K562 (cell line): ENCODE measurements at regions not wholly inside any gene's neighbourhood (a gene's known extent, or its start where the extent isn't known, plus 50 kb on each side); places are given as distances from the start of the nearest gene placed in this dataset.
A peak's percentile ranks its signal among the peaks of the same experiment; 100 is the strongest.

Experiments
- ATAC-seq: fragments of 200-7000 bp; cut with Tn5 transposase; 3 replicates; pipeline ENCODE4 v1.9.1; 2020; ENCODE audit warnings: moderate library complexity
- BruUV-seq: library from RNA; stranded (reverse); fragments of 400-500 nt; replicated peaks from 2 replicates; lab custom pipeline; 2021; lab: Mats Ljungman, UMichigan
- CTCF ChIA-PET: fragments of 300-600 bp; formaldehyde crosslinking; extraction: SDS; loops from one replicate; lab custom pipeline; 2021; ENCODE audit warnings: low intra/inter-chr PET ratio; lab: Yijun Ruan, JAX
- POLR2A ChIA-PET: fragments of 300-600, 350-650 bp; sonication (Branson Sonifier 250); formaldehyde crosslinking; extraction: SDS; loops from one replicate; lab custom pipeline; 2021; ENCODE audit warnings: antibody characterized with exemption, inconsistent platforms; lab: Yijun Ruan, JAX
- DNase-seq, 4 experiments: peaks; one replicate each; pipeline versions ENCODE4 v3.0.0 to v3.0.0-alpha.2; 2011 to 2018; ENCODE audit warnings: low spot score in 3 of 4, mixed read lengths in 3 of 4; ENCODE audit errors: extremely low read depth in 1 of 4
- FAIRE-seq: peaks from 2 replicates; lab custom pipeline; 2011; peaks lifted over from hg19 to GRCh38; lab: Jason Lieb, UNC
- H2AFZ ChIP-seq: 2 replicates; pipeline ENCODE4 v1.6.0; 2011; ENCODE audit warnings: low read depth, low read length, control low read depth, inconsistent platforms
- H3K27ac ChIP-seq: fragments of 200-600 bp; 3 replicates; pipeline ENCODE4 v1.8.0; 2011; ENCODE audit warnings: low read depth, mild to moderate bottlenecking, control low read depth, inconsistent platforms, low read length, moderate library complexity, mixed read lengths; ENCODE audit errors: extremely low read depth
- H3K27me3 ChIP-seq, 2 experiments: fragments of 300-600 bp in 1 of 2; 2 replicates in 1 of 2; 3 replicates in 1 of 2; pipeline versions ENCODE4 v1.6.0 to v1.8.0; 2011; ENCODE audit warnings: inconsistent platforms in 2 of 2, low read length in 2 of 2, mild to moderate bottlenecking in 1 of 2, mixed read lengths in 1 of 2, moderate library complexity in 1 of 2; ENCODE audit not compliant: control insufficient read depth in 2 of 2, insufficient read depth in 2 of 2
- H3K36me3 ChIP-seq: fragments of 300-600 bp; 3 replicates; pipeline ENCODE4 v1.8.0; 2011; ENCODE audit warnings: mild to moderate bottlenecking, low read length, inconsistent platforms; ENCODE audit not compliant: control insufficient read depth, insufficient read depth
- H3K4me1 ChIP-seq, 2 experiments: fragments of 200-600 bp in 1 of 2; replicated peaks in 1 of 2; 2 replicates in 1 of 2; 3 replicates in 1 of 2; pipeline versions ENCODE4 v1.5.1 to v1.8.0; 2011; ENCODE audit warnings: inconsistent platforms in 2 of 2, low read length in 2 of 2, mild to moderate bottlenecking in 1 of 2, mixed read lengths in 1 of 2, moderate library complexity in 1 of 2; ENCODE audit not compliant: control insufficient read depth in 2 of 2, insufficient read depth in 2 of 2
- H3K4me2 ChIP-seq: 2 replicates; pipeline ENCODE4 v1.6.1; 2011; ENCODE audit warnings: low read length, control low read depth, inconsistent platforms, mixed read lengths; ENCODE audit not compliant: insufficient read depth
- H3K4me3 ChIP-seq: fragments of 200-600 bp; sonication (generic), shearing (Covaris generic); 2 replicates; pipeline ENCODE4 v1.5.1; 2016; ENCODE audit warnings: control low read depth, inconsistent platforms
- H3K79me2 ChIP-seq: fragments of 200-600 bp; 3 replicates; pipeline ENCODE4 v1.8.0; 2011; ENCODE audit warnings: low read length, inconsistent platforms; ENCODE audit not compliant: control insufficient read depth, insufficient read depth
- H3K9ac ChIP-seq, 2 experiments: 2 replicates each; pipeline versions ENCODE4 v1.6.0 to v1.6.1; 2011; ENCODE audit warnings: low read depth in 2 of 2, low read length in 2 of 2, control low read depth in 1 of 2, inconsistent platforms in 1 of 2, mild to moderate bottlenecking in 1 of 2, mixed read lengths in 1 of 2; ENCODE audit not compliant: insufficient read depth in 1 of 2
- H3K9me1 ChIP-seq: one replicate; pipeline ENCODE4 v1.6.0; 2011; ENCODE audit warnings: inconsistent platforms, mild to moderate bottlenecking, low read length, moderate library complexity; ENCODE audit not compliant: control insufficient read depth, insufficient read depth
- H3K9me3 ChIP-seq: replicated peaks from 2 replicates; pipeline ENCODE4 v1.5.1; 2011; ENCODE audit warnings: low read depth, low read length, inconsistent platforms; ENCODE audit not compliant: control insufficient read depth, insufficient read depth
- H4K20me1 ChIP-seq: replicated peaks from 2 replicates; pipeline ENCODE4 v1.6.1; 2011; ENCODE audit warnings: low read length, inconsistent platforms, mixed read lengths; ENCODE audit not compliant: control insufficient read depth, insufficient read depth
- CTCF ChIP-seq, 3 experiments: IDR thresholded peaks in 2 of 3; conservative IDR thresholded peaks in 1 of 3; 2 replicates each; pipeline ENCODE4 v1.5.1; 2011 to 2012; ENCODE audit warnings: low read length in 3 of 3, mild to moderate bottlenecking in 3 of 3, control low read depth in 2 of 3, improper control_type of control experiment in 1 of 3, inconsistent platforms in 1 of 3, low read depth in 1 of 3, mixed read lengths in 1 of 3, moderate library complexity in 1 of 3; ENCODE audit not compliant: insufficient read depth in 2 of 3
- E4F1 ChIP-seq: fragments of 250-450 bp; sonication (Bioruptor Pico); IDR thresholded peaks from 2 replicates; pipeline ENCODE4 v1.5.0; 2021; ENCODE audit warnings: mild to moderate bottlenecking, borderline replicate concordance
- FOXK2 ChIP-seq, 2 experiments: fragments of 450-650 bp; IDR thresholded peaks in 1 of 2; conservative IDR thresholded peaks in 1 of 2; 2 replicates each; pipeline ENCODE4 v1.6.1; 2016; ENCODE audit warnings: low read depth in 2 of 2, mild to moderate bottlenecking in 1 of 2
- FOXP1 ChIP-seq: sonication (generic); formaldehyde crosslinking; IDR thresholded peaks from 2 replicates; pipeline ENCODE4 v1.8.0; 2022; ENCODE audit warnings: mild to moderate bottlenecking, missing genetic modification reagents
- MITF ChIP-seq: IDR thresholded peaks from 2 replicates; pipeline ENCODE4 v1.6.1; 2014; ENCODE audit warnings: antibody characterized with exemption
- REST ChIP-seq, 2 experiments: fragments of 450-650 bp; formaldehyde crosslinking in 1 of 2; IDR thresholded peaks; 2 replicates each; pipeline versions ENCODE4 v1.4.0 to v1.6.1; 2014 to 2020; ENCODE audit warnings: mild to moderate bottlenecking in 2 of 2, borderline replicate concordance in 1 of 2, low read depth in 1 of 2
- WGBS: fragments of 100-300 bp; shearing (Covaris generic); methylation state at CpG from one replicate; pipeline ENCODE4 v1.1.6; 2016; ENCODE audit warnings: low coverage, mixed read lengths; ENCODE audit not compliant: insufficient coverage; ENCODE audit errors: missing lambda C conversion rate; 5-methylcytosine and 5-hydroxymethylcytosine counted together
- in situ Hi-C: fragments of 300-500 bp; cut with MboI; formaldehyde crosslinking; loops from 4 replicates; pipeline ENCODE4 v1.15.0; 2018; ENCODE audit warnings: inconsistent platforms, mixed read lengths
- intact Hi-C: fragments of 100-400 bp; cut with micrococcal nuclease; formaldehyde crosslinking; loops from 2 replicates; pipeline ENCODE4 v1.14.2; 2022

- Histone ChIP-seq H3K4me2 (no peak overlapping the region), H3K79me2 (no peaks in the 10 kb centered on the region), H3K9me3 (no peaks in the 10 kb centered on the region), H3K4me3 (no peak overlapping the region), H3K4me1 (no peaks in the 10 kb centered on the region), H3K36me3 (no peaks in the 10 kb centered on the region), H3K27me3 (no peaks in the 10 kb centered on the region), H3K9ac (no peak overlapping the region), H4K20me1 (no peaks in the 10 kb centered on the region), H3K9me1 (no peaks in the 10 kb centered on the region), H2AFZ (no peak overlapping the region), H3K27ac (no peak overlapping the region)
- BruUV-seq = no TSS peak
- intact Hi-C loops = loop anchor here (1.0 to 10.0 kb wide), 3 partner anchors 932 to 1104 kb away; partner anchors contain the start of gene HTR1E
- CTCF ChIA-PET = interaction anchor here (0.8 kb wide), 1 partner anchor 933 kb away, joined by 3 read pairs; no protein-coding TSS in a partner anchor
- peak; percentile 62 for FAIRE-seq
- peak in 2 of 4 experiments; percentile 17 to 36 for DNase-seq
- POLR2A ChIA-PET = interaction anchor here (0.6 kb wide), 1 partner anchor 939 kb away, joined by 4 read pairs; no protein-coding TSS in a partner anchor
- in situ Hi-C loops = no loop called here
- peak; percentile 79 for ATAC-seq
- 7% methylated on average over 2 of the region's 2 CpGs for WGBS
- peak; percentile 45 to 60; a peak in 3 of 4 replicates for TF ChIP-seq FOXK2 (conservative IDR thresholded peaks at IDR 0.05 in 1 of 2, IDR thresholded peaks at IDR 0.05 in 1 of 2; ENCODE audit: low read depth in 2 of 2)
- peak; percentile 60; the same call in 1 of the 2 replicates for TF ChIP-seq REST (IDR thresholded peaks at IDR 0.05; ENCODE audit: borderline replicate concordance)
- TF ChIP-seq REST (CRISPR knock-in tag; IDR thresholded peaks at IDR 0.05; ENCODE audit: low read depth) = no peak
- TF ChIP-seq MITF = no peak
- no peak for TF ChIP-seq E4F1 (CRISPR knock-in tag)
- TF ChIP-seq FOXP1 (CRISPR knock-in tag) = no peak
- TF ChIP-seq CTCF (IDR thresholded peaks at IDR 0.05 in 2 of 3, conservative IDR thresholded peaks at IDR 0.05 in 1 of 3; ENCODE audit: insufficient read depth in 2 of 3, low read depth in 1 of 3, low read length in 3 of 3) = peak; percentile 51 to 70 (median 60); a peak in 5 of 6 replicates
Observed at GRCh38 chr6:85923013-85923430, 280.3 kb upstream of the SYNCRIP start.
